ENCODE measurements at regions not wholly inside any gene's neighbourhood (a gene's known extent, or its start where the extent isn't known, plus 50 kb on each side); places are given as distances from the start of the nearest gene placed in this dataset.
"Not testable (repeated sequence)": the region's sequence is repeated elsewhere in the genome, so short reads cannot be mapped to it uniquely, and the experiment has no call there.

DNA sequence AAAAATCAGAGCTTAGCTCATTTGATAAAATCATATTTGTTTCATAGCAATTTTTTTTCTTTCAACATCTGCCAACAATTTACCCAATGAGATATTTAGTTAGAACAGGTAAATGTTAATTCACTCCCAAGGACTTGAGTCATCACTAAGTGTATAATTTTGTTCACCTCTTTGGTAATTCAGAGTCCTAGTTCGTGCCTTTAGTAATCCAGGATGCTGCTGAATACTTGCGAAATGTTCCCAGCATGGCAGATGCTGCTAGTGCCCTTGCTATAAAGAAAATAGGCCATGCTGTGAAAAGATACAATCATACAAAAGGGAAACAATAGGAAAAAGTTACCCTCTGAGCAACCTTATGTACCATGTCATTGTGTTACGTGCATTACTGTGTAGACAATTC, 210.5 kb downstream of the CSNK1G3 start:
- no peak for DNase-seq

- DNase-seq = peak; percentile 31
Measured at GRCh38 chr5:123721675-123722276, 209.8 kb downstream of the CSNK1G3 start.

DNA sequence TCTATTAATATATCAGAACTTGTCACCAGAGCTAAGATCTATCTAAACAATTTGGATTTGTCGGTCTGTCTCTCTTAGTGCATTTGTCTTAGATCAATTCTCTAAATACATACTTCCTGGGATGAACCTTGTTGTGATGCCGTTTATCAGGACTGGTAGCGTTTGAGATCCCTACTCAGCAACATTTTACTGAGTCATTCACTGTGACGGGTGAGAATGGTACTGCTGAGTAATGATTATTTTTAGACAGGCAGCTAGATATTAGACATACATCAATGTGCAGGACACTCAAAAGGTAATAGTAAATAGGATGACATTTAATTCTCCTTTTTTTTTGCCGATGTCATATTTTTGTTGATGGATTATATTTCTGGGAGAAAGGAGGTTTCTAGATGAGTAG, 209.0 kb downstream of the CSNK1G3 start:
- no peak for DNase-seq

DNA sequence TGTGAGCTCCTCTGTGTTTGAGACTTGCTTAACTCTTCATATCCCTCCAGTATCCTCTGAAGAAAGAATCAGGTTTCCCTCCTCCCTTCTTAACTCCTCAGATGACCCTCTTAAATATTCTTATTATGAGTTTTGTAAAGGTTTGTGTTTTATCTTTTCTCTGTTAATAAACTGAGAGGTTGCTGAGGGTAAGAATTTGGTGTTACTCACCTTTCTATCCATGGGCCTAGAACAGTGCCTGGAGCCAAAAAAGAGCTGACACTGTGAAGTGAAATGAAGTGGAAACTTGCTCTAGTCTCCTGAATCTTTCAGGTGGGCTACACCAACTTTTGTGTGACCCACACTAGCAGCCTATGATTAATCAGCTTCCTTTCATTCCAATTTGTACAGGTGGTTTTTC, 208.4 kb downstream of the CSNK1G3 start:
- no peak for DNase-seq

- DNase-seq = peak; percentile 24
Measured at GRCh38 chr5:123719004-123719403, 207.0 kb downstream of the CSNK1G3 start.

DNA sequence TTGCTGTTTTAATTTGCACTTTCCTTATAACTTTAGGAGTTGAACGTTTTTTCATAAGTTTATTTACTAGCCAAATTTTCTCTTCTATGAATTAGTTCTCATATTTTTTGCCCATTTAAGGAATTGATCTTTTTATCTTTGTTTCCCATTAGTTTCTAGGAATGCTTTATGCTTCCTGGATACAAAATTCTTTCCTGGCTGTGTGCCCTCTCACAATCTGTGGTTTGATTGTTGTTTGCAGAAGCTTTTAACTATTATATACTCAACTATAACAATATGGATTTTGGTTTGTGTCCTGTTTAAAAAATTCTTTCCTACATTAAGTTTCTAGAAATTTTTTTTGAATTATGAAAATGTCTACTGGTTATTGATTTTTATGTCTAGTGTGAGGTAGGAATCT, 206.3 kb downstream of the CSNK1G3 start:
- peak; percentile 37 for DNase-seq

DNA sequence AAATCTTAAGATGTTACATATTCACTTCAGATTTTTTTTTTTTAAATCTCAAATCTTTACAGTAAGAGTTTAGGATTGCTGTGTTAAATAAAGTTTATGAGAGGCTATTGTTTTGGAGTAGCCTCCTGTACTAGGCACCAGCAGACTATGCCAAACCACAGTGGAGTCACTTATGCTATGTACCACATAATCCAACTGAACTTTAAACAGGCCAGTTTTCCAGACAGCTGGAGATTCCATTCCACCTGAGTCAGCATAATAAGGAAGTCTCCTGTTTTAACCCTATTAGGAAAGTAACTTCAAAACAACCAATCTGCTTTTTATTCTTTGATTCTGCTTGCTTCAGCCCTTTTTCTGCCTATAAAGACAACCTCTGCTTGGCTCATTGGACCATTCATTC, 205.2 kb downstream of the CSNK1G3 start:
- peak; percentile 83 for DNase-seq

DNA sequence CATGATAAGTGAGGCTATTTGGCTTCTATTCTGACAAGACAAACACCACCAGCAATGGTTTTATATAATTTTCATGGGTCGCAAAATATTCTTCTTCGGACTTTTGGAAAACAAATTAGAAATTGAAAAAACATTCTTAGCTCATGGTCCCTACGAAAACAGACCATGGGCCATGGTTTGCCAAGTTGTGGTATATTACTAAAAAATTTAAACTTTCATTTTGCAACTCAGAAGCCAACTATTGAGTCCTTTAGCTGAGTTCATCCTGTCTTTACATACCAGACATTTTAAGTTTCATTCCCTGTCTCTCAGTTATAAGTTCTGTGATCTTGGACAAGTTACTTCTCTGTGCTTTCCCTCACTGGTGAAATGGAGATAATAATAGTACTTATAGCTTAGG, 198.1 kb downstream of the CSNK1G3 start:
- no peak for DNase-seq

DNA sequence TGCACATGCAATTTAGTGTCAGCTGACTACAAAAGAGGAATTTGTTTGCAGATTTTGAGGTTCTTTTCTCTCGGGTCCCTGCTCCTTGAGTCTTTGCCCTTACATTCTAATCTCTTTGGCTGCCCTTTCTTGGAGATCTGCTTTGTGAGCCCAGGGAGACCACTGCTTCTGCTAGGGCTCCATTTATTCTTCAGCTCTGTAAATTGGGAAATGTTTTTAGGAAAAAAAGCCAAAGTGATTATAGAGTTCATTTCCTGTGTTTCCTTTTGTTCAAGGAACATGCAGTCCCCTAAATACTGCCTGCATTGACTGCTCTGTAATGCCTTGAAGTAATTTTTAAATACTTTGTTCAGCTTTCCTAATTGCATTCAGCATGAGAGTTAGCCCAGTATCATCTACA, 197.4 kb downstream of the CSNK1G3 start:
- DNase-seq = no peak

DNA sequence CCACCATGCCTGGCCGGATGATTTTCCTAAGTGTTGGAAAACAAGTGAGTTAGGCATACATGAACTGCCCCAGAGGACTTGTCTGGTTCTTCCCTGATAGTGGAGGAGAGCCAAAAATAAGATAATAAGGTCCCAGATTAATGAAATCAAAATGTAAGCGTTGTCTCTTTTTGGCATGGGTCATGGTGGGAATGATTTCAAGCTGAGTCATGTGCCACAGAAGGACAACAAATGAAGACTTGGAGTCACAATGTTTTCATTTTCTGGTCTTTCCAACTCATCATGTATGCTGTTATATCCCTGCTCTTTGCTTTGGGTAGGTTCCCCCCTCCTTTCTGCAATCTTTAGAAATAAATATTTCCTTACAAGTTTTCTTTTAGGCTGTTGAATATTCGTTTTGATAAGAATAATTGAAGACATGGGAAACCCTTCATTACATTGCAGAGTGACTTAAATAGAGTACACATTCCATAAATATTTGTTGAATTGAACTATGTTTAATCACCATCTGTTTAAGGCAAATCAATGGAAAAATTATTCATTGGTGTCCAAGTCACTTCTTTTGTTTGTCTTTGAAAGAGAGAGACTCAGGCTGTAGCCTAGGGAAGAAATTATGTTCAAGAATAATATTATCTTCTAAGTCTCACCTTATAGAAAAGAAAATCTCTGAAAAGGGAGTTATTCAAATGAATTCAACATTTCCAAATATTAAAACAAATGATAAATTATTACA, 196.3 kb downstream of the CSNK1G3 start:
- DNase-seq = peak; percentile 98

- DNase-seq = no peak
Measured at GRCh38 chr5:123706531-123706930, 194.6 kb downstream of the CSNK1G3 start.

DNA sequence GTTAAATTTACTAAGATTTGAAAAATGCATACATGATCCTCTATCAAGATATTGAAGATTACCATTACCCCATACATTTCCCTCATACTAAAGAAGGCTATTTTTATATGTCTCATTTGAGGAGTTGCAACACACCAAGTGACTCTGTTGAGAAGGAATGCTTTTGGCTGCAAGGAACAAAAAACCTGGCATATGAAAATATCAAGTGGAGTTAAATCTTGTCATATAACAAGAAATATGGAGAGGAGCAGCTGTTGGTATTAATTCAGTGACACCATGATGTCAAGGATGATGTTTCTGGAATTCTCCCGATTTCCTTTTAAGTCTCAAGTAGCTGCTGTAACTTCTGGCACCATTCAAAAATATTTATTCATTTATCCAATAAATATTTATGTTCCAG, 193.8 kb downstream of the CSNK1G3 start:
- peak; percentile 88 for DNase-seq

DNA sequence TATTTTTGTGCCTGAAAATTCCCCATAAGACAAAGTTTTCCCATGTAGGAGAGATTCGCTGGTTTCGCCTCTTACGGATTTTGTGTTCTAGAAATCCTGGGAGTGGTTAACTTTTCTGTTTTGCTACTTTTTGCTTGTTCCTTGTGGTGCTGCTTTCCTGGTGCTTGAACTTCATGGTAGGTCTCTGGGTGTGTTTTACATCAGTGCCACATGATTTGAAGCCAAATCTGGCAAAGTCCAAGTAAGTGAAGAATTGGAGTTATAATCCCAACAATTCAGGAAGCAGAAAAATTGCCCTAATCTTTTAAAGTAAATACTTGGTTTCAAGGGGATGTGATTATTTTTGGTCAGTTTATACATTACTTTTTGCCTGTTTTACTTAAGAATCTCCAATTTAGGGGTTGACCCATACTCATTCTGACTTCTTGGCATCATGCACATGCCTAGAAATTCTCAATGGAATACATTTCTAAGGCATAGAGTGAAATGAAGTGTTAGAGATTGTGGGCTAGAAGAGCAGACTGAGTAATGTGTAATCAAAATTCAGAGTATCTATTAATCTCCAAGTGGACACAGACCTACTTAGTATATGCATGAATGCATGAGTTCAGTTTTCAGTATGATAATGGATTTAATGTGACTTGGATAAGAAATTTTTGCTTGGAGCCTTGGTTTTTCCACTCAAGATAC, 189.7 kb downstream of the CSNK1G3 start:
- DNase-seq = no peak

DNA sequence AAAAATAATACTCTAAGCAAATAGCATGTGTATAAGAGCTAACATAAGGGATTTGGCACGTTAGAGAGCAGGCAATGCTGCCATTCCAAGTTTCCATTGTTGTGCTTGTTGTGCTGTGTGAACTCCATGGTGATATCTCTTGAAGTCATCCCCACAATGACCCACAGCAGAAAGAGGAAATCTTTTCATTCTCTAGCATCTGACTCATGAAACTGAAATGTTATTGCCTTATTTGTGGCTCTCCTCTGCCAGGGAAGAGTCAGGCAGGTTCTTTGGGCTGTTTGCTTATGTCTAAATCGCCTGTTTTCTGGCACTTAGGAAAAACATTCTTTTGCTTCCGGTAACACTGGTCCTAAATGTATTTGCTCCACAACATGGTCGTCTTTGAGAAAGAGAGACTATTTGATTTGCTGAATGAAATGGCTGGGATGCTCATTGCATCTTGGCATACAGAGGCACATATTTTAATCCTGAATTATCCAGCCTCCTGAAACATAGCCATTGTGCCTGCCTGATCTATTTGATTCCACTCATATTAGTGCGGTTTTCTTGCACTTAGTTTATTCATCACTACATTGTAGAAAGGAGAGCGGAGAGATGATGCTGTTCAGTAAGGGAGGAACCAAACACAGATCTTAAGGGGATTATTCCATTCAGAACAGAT, 188.8 kb downstream of the CSNK1G3 start:
- peak; percentile 98 for DNase-seq

GRCh38 chr5:123699571-123699970, 187.6 kb downstream of the CSNK1G3 start:
- no peak for DNase-seq

DNA sequence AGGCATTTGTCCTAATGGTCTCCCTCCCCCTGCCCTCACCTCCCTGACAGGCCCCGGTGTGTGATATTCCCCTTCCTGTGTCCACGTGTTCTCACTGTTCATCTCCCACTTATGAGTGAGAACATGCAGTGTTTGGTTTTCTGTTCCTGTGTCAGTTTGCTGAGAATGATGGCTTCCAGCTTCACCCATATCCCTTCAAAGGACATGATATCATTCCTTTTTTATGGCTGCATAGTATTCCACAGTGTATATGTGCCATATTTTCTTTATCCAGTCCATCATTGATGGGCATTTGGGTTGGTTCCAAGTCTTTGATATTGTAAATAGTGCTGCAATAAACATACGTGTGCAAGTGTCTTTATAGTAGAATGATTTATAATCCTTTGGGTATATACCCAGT, 187.0 kb downstream of the CSNK1G3 start:
- not testable (repeated sequence) for DNase-seq

DNA sequence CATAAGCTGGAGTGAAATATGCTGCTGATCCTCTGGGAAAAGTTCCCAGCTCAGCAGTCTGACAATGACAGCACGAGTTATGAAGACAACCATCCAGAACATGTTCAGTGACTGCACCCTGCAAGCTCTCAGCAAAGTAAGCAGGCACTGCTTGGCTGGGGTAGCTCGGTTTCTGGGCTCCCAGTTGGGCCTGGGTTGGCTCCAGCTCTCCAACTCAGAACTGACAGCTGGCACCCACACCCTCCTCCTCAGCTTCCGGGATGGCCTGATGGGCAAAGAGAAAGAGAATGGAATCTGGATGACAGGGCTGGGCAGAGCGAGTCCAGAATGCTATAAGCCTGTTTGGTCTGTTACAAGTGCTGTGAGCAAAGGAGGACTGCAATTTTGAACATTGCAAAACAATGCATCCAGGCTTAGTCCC, 185.0 kb downstream of the CSNK1G3 start:
- DNase-seq = peak; percentile 38

GRCh38 chr5:123690821-123691220, 178.8 kb downstream of the CSNK1G3 start:
- DNase-seq = peak; percentile 73

DNA sequence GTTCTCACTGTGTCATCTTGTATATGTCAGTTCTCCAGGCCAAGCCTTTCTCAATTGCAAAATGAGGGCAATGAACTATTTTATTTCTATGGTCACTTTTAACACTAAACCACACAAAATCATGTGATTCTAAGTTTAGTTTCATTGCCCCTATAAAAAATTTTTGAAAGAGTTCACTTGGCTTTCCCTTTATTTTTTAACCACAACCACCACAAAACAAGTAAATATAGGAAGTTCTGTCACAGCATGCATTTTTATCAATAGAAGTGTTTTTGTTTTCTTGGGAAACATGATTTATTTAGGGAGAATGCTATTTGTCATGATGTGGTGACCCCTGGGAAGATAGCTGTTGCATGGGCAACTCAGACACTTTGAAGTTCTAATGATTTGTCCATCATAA, 169.1 kb downstream of the CSNK1G3 start:
- DNase-seq = no peak

- DNase-seq = no peak
Measured at GRCh38 chr5:123673107-123673506, 161.1 kb downstream of the CSNK1G3 start.

DNA sequence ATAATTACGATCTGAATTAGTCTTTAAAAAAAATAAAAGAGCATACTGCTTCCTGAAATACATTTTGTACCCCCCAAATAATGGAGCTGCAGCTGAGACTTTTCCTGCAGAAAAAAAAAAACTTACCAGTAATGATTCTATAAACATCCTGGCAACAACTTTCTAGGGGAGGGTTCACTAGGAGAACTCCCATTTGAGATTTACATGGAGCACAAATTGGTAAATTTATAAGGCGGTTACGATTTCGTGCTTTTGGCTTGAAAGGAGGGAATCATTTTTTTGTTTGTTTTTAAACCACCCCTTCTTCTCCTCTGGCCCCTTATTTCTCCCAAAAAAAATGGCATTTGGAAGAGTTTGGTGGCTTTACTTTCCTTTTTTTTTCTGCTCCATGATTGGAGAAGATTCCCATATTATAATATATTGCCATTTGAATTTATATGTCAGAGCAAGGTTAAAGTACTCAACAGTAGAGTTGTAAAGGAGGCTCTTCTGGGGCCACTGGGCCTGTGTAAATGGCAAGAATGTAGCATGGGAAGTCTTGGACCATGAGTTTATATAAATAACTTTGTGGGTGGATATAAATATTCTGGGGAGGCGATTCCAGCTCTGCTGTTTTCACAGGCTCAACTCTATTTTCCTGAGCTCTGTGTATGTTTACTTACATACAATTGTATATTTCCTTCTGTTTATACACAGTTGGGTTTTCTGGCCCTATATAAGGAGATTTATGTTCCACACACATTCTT, 159.9 kb downstream of the CSNK1G3 start:
- DNase-seq = no peak

GRCh38 chr5:123671042-123671441, 159.1 kb downstream of the CSNK1G3 start:
- DNase-seq = peak; percentile 46

Measured in fibroblast of skin of right quadriceps (primary cell).